OCI-LY1 (cell line): ENCODE measurements at regions not wholly inside any gene's neighbourhood (a gene's known extent, or its start where the extent isn't known, plus 50 kb on each side); places are given as distances from the start of the nearest gene placed in this dataset.

Experiments used
- EZH2 ChIP-seq: fragments of 200-600 bp; sonication (generic), shearing (Covaris generic); IDR thresholded peaks from 2 replicates; pipeline ENCODE4 v1.8.0; 2017; ENCODE audit warnings: borderline replicate concordance, mixed run types, mild to moderate bottlenecking, antibody characterized with exemption, low read length, moderate library complexity, mixed read lengths
- TF ChIP-seq, protein P1 (sequence below): fragments of 200-600 bp; sonication (generic), shearing (Covaris generic); IDR thresholded peaks from 2 replicates; pipeline ENCODE4 v1.5.1; 2017; ENCODE audit warnings: mild to moderate bottlenecking, antibody characterized with exemption, low read length, moderate library complexity, mixed read lengths

DNA sequence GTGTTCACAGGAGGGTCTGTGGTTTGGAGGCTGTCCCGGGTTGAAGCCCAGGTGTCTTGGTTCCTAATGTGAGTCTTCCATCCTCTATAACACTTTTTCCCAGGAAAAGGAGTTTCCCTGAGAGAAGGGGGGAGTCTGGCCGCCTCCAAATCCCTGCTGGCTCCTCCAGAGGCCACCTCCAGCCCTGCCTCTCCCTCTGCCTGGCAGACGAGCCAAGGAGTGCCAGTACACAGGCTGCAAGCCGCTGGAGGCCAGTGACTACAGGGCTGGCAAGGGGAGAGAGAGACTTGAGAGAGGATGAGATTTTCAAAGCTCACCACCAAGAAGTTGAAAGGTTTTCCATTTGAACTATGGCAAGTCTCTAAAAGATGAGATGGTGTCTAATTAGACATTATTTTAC is 154.2 kb upstream of the ID2 start:
- TF ChIP-seq, protein P1, sequence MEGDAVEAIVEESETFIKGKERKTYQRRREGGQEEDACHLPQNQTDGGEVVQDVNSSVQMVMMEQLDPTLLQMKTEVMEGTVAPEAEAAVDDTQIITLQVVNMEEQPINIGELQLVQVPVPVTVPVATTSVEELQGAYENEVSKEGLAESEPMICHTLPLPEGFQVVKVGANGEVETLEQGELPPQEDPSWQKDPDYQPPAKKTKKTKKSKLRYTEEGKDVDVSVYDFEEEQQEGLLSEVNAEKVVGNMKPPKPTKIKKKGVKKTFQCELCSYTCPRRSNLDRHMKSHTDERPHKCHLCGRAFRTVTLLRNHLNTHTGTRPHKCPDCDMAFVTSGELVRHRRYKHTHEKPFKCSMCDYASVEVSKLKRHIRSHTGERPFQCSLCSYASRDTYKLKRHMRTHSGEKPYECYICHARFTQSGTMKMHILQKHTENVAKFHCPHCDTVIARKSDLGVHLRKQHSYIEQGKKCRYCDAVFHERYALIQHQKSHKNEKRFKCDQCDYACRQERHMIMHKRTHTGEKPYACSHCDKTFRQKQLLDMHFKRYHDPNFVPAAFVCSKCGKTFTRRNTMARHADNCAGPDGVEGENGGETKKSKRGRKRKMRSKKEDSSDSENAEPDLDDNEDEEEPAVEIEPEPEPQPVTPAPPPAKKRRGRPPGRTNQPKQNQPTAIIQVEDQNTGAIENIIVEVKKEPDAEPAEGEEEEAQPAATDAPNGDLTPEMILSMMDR = no peak
- TF ChIP-seq EZH2 = no peak
